ENCODE measurements at regions not wholly inside any gene's neighbourhood (a gene's known extent, or its start where the extent isn't known, plus 50 kb on each side); places are given as distances from the start of the nearest gene placed in this dataset.
"Not testable (repeated sequence)": the region's sequence is repeated elsewhere in the genome, so short reads cannot be mapped to it uniquely, and the experiment has no call there.

DNA sequence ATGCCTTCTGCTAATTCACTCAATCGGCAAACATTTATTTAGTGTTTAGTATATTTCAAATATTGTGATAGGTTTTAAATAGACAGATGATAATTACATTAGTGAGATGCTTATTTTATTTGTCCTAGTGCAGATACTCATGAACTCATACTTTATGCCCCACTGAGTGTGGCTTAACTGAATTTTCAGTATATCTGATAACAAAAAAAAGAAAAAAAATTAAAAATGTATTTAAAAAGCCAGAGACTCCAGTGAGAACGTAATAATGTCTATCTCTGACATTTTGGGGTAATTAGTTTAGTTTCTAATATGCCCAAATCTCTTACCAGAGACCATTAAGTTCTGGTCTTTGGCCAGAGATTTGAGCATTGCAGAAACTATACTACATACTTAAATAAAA is 332.6 kb upstream of the CHORDC1 start:
- no peak for DNase-seq (ENCODE audit: low spot score)

DNA sequence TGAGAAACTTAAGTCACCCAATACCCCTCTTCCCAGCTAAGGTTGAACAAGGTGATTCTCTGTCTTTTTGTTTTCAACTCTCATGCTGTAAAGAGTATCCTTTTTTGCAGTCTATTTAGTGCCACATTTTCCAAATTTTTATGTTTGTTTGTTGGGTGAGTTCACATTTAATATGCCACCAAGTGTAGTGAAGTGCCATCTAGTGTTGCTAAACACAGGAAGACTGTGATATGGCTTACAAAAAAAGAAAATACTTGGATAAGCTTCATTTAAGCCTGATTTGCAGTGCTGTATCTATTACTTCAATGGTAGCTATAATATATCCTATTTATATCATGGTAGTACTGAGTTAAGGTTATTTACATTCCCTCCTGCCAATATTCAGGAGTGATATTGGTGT is 319.2 kb upstream of the CHORDC1 start:
- DNase-seq (ENCODE audit: low spot score): no peak

DNA sequence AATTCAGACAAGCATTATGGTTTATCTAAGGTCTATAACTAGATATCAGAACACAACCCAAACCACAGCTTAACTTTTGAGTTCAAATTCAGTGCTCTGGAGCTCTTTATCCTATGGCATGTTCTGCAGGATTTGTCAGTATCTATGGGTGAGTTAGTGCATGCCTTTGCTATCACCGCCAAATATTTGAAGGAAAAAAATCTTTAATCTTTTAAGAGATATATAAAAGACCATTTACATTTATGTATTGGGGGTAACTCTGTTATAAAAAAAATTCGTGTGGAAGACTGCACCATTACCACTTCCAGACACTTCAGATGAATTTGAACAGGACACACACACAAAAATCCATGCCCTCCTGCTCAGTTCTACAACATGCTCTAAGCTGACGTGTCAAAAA is 313.5 kb upstream of the CHORDC1 start:
- DNase-seq (ENCODE audit: low spot score): no peak

DNA sequence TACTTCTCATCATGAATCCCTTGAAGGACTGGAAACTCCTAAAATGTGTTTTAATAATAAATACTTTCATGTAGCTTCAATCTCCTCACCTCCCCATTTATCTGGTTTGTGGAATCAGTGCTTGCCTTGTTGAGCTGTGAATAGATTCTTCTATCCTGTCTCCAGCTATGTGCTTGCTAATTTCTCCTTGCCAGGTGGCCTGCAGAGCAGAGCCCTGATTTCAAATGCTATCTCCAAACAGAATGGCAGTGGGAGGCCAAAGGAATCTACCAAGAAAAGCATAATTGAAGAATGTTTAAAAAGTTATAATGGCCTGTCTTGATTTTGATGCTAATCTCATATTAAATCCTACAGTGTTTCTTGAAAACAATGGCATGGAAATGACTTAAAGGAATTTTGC is 309.3 kb upstream of the CHORDC1 start:
- DNase-seq (ENCODE audit: low spot score): no peak

DNA sequence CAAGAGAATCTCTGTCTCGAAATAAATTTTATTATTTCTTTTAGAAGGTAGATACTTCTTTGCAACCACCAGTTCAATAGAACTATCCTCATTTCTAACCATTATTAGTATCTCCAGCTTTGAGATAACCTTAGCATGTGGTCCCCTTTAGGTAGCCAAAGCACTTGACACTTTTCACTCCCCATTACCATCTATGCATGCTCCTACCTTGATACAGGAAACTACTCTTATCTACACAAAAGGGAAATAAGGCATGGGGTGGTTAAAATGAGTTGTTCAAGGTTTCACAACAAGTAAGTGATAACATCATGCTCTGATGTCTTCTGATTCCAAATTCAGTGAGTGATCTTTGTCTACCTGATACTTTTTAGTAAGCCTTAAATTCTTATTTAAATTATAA is 308.2 kb upstream of the CHORDC1 start:
- no peak for DNase-seq (ENCODE audit: low spot score)

DNA sequence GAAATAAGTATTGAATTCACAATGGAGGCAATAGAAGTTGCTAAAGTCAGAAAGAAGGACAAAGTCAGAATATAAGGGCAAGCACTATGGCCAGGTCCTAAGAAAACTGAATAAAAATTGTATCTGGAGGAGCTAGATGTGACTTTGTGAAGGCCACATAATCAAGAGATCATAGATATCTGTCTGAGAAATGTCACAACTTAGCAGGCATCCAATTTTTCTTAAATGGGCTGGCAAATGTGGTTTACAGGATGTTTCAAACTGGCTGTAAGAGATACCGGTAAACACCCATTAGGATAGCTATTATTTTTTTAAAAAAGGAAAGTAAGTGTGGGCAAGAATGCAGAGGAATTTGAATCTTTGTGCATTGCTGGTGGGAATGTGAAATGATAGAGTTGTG is 303.1 kb upstream of the CHORDC1 start:
- no peak for DNase-seq (ENCODE audit: low spot score)

DNA sequence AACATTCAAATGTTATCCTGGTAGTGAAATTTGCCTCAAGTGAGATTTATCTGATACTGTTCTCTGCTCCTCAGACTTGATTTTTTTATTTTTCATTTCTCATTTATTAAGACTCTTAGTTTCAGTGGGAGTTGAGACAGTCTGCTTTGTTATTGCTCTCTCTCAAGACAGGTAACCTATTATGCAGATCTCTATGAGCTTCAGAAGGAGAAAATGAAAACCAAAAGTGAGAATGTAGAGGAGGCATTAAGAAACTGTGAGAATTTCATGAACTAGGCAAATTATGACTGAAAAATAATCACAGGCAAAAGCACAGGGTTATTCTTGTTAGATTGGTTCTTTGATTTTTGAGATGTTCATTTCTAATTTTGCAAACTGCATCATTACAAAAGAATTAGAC is 290.0 kb upstream of the CHORDC1 start:
- no peak for DNase-seq (ENCODE audit: low spot score)

DNA sequence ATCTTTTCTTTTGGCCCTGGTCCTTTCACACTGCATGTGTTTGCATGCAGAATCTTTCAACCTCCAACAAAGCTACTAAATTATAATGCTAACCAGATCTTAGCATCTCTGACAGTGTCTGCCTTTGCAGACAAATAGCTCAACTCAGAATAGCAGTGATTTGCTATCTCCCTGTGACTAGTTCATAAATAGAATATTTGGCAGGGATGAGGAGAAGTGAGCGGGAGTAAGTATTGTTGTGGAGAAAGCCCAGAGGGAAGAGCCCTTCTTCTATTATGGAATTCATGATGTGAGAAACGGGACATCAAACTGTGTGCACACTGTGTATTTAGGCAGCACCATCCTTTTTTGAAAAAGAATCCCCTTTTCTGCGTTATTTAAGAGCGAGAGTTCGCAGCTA is 288.0 kb upstream of the CHORDC1 start:
- DNase-seq (ENCODE audit: low spot score): no peak

DNA sequence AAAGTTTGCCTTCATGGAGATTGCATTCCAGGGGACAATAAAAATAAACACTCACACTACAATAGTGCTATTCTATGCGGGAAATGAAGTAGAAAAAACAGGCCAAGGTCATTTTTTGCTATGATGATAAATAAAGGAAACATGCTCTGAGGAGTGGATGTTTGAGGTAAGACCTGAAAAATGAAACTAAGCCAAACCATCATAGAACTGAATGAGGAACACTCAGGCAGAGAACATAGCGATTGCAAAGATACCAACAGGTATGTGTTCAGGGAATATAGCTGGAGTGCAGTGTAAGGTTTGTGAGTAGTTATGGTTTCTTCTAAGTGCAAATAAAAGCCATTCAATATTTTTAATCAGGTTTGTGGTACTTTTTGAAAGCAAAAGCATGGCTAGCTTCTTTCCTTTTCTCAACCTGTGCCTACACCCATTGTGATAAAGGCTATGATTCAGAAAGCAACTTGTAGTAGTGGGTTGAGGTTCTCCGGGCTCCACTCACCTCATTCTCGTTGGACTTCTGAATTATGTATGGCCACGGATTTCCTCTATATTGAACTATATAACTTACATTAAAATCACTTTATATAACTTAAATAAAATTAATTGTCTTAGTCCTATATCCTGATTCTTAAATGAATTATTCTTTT is 278.2 kb upstream of the CHORDC1 start:
- DNase-seq (ENCODE audit: low spot score): no peak

DNA sequence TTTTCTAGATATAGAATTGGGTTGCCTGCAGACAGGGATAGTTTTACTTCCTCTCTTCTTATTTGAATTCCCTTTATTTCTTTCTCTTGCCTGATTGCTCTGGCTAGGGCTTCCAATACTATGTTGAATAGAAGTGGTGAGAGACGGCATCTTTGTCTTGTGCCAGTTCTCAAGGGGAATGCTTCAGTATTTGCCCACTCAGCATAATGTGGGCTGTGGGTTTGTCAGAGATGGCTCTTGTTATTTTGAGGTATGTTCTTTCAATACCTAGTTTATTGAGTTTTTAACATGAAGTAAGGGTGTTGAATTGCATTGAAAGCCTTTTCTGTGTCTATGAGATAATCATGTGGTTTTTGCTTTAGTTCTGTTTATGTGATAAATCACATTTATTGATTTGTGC is 273.9 kb upstream of the CHORDC1 start:
- no peak for DNase-seq (ENCODE audit: low spot score)

DNA sequence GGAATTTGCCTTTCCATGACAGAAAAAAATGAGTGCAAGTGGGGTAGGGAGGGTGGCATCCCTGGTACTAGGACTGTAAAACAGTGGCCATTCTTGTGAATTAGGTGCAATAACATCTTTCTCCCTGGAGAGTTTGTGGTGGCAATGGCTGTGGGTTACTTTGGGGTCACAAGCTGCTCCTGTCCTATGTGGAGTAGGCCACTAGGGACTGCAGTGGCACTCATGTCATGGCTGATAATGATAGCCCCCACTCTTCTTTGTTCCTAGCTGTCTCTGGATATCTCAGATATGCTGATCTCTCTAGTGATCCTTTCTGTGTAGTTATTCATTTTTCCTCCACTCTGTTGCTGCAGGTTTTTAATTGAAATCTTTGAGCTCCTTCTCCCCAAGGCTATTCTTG is 270.5 kb upstream of the CHORDC1 start:
- DNase-seq (ENCODE audit: low spot score): no peak

DNA sequence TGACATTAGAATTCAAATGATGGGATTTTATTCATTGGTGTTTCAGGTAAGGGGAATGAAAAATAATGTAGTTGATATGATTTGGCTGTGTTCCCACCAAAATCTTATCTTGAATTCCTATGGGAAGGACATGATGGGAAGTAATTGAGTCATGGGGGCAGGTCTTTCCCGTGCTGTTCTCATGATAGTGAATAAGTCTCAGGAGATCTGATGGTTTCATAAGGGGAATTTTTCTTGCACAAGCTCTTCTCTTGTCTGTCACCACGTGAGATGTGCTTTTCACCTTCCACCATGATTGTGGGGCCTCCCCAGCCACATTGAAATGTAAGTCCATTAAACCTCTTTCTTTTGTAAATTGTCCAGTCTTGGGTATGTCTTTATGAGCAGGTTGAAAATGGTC is 268.6 kb upstream of the CHORDC1 start:
- no peak for DNase-seq (ENCODE audit: low spot score)

DNA sequence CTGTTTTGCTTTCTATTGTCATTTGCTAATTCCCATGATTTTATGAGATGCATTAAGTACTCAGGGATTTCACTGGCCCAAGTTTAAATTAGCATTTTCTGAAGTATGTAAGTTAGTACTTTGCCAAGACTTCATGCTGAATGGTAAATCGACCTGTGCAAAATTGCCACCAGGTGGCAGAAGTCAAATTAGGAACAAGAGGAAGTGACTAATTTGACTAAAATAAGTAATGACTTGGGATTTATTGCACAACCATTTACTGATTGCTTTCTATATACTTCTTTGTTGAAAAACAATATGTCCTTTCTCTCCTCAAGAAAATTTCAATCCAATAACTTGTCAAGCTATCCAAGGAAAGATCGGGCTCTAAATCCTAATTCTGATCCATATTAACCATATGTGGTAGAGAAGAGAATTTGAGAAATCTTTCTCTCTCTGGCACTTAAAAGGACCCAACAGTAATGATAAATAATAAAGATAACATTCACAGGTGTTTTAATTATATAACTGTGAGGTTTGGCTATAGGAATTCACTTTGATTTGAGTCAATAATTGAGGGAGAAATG is 253.7 kb upstream of the CHORDC1 start:
- no peak for DNase-seq (ENCODE audit: low spot score)

DNA sequence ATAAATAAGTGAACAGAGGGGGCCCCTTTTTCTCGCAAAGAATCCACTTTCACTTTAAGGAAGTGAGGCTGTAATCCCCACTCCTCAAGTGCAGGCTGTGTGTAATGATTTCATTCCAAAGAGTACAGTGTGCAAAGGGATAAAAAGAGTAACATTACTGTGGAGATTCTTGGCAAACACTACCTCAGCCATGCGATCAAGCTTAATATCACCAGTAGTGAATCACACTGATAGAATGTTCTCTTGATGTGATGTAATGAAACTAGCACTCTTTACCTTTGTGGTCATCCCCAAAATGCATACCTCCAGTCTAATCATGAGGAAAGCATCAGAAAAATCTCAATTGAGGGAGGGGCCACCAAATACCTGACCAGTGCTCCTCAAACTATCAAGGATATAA is 246.1 kb upstream of the CHORDC1 start:
- DNase-seq (ENCODE audit: low spot score): no peak

DNA sequence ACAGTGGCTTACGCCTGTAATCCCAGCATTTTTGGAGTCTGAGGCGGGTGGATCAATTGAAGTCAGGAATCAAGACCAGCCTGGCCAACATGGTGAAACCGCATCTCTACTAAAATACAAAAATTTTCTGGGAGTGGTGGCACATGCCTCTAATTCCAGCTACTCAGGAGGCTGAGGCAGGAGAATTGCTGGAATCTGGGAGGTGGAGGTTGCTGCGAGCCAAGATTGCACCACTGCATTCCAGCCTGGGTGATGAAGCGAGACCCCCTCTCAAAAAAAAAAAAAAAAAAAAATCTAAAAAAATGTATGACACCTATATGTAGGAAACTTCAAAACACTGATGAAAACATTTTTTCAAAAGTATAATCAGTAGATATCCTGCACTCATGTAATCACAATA is 242.7 kb upstream of the CHORDC1 start:
- DNase-seq (ENCODE audit: low spot score): no peak

DNA sequence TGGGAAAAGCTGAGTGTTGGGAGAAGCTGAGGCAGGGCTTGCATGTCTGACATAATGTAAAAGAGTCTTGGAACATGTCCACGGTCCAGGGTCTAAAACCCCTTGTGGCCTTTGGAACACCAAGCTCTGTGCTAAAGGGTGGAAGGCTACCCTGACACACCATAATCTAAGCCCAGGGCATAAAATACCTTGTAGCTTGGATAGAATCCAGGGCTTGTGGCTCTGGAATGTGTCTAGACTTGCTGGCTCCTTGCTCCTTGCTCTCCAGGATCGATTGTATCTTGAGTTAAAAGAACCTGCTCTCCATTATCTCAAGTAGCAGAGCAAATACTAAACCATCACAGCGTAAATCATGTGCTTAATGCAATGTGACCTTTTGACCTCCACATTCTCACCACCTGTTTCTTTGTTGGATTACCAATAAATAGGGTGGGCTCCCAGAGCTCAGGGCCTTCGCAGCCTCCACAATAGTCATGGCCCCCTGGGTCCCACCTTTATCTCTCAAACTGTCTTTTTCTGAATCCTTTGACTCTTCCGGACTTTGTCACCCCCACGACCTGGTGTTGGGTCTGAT is 232.6 kb upstream of the CHORDC1 start:
- DNase-seq (ENCODE audit: low spot score): not testable (repeated sequence)

DNA sequence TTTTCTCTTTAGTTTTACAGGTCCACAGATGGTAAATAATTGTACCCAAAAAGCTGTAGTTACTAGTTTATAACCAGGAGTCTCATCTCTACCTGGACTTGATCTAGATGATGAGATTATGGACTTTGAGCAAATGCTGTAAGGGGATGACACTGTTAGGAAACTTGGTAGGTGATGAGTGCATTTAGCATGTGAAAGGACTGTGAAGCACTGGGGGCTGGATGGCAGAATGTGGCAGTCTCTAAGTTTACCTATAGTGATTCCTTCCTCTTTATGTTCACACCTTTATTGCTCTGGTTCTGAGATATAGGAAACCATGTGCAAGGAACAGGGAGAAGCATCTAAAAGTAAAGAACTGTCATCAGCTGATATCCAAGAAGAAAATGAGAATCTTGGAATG is 230.7 kb upstream of the CHORDC1 start:
- no peak for DNase-seq (ENCODE audit: low spot score)

DNA sequence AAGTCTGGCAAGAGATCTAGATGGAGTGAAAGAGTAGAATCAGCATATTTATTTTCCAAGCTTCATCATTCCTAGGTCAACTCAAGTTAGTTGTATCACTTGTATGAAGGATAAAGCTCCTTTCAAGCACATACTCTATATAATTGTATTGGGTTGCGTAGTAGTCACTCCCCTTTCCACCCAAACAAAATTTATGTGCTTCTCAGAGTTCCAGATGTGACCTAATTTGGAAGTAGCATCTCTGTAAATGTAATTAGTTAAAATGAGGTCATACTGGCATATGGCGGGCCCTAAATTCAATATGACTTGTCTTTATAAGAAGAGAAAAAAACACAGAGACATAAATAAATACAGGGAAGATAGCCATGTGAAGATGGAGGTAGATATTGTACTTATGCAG is 226.8 kb upstream of the CHORDC1 start:
- DNase-seq (ENCODE audit: low spot score): no peak

DNA sequence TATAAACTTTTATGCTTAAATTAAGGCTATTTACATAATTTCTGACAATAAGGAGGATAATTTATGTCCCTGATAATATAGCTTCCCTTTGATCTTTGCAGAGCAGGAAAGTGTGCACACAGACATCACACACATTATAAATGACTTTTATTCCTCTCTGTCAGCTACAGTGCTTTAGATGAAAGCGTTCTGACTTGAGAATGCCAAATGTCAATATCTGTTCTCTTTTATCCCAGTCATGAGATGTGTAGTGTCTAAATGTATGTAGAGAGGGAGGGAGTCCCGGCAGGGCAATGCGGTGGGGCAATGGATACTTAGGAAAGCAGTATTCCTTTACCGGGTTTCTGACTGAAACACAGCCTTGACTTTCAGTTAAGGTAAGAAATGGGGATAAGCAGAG is 225.4 kb upstream of the CHORDC1 start:
- no peak for DNase-seq (ENCODE audit: low spot score)

DNA sequence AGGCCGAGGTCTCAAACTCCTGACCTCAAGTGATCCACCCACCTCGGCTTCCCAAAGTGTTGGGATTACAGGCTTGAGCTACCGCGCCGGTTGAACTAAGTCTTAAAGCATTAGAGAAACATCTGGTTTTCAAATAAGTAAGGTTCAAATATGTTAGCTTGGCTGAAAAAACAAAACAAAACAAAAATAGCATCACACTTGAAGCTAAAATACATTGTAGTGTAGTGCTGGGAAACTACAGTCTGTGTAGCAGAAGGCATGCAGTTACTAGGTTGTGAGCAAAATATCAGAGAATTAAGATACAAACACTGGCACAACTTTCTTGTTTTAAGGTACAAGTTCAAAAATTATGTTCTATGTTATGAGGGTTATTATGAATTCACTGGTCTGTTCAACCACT is 224.8 kb upstream of the CHORDC1 start:
- DNase-seq (ENCODE audit: low spot score): no peak

DNA sequence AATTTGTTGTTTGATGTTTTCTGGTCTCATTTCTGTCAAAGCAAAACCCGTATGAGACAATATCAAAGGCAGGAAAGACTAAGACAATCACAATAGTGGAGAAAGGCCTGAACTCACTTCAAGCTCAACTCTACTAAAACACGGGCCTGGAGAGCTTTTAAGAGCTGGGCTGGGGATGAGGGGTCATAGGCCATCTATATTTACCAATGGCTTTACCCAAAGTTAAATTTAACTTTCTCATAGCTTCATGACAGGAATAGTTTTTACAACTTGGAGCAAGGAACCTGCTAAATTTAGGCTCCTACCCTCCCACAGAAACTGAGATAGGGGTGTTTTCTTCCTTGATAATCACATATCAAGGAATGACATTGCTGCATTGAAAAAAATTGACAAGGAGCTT is 223.4 kb upstream of the CHORDC1 start:
- no peak for DNase-seq (ENCODE audit: low spot score)

DNA sequence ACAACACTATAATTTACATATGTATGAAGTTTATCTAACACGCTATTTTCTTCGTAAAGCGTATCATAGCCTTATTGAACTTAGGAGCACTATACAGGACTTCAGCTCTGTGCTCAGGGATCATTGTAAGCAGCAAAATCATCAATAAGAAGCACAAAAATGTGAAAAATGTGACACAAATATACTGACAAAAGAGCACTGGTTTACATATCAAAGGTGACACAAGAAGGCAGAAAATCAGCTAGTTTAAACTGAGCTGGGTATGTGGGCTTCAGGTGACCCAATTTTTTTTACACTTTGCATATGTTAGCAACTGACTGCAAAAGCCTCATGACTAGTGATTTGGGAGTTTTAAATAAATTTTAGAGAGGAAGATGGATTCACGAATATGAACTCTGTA is 215.2 kb upstream of the CHORDC1 start:
- no peak for DNase-seq (ENCODE audit: low spot score)

DNA sequence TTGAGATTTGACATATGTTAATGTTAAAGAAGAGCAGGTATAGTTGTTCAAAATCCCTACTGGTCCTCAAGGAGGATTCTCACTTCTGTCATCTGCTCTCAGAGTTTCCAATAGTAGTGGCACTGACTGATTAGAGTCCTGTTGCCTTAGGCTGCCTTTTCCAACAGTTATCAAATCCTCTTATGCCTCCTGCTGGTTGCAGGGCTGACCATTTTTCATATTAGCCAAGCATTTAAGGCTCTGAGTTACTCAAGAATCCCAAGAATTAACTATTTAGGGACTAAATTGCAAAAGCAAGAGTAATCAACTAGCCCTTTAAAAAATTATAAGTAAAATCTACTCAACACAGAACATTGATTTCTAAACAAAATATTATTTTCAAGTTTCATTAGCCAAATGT is 212.0 kb upstream of the CHORDC1 start:
- DNase-seq (ENCODE audit: low spot score): no peak

DNA sequence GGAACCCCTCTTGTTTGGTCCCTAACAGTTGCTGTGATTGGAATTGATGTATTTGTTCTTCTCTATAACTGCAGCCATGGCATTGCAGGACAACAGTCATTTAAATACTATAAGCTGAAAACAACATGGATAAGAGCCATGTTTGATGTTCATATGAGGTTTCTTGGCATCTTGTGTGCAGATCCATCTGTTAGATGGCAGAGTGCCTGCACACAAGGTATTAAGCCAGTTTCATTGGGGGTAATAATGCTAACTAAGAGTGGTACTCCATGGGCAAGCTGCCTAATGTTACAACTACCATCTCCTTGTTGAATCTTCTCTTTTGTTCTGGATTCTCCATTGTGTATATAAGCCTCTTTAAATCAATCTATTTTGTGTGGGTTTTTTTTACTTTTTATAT is 206.0 kb upstream of the CHORDC1 start:
- no peak for DNase-seq (ENCODE audit: low spot score)
